ENCODE measurements at regions not wholly inside any gene's neighbourhood (a gene's known extent, or its start where the extent isn't known, plus 50 kb on each side); places are given as distances from the start of the nearest gene placed in this dataset.

GRCh38 chr7:22051886-22052673, 106.4 kb upstream of the CDCA7L start:
- no peak for TF ChIP-seq POLR2A (IDR thresholded peaks at IDR 0.05; ENCODE audit: low read depth, low read length)
- TF ChIP-seq POLR2AphosphoS5 (IDR thresholded peaks at IDR 0.05; ENCODE audit: low read depth, low read length), result no peak

Data from GM12892 (cell line).